H9 (cell line): ENCODE measurements at regions not wholly inside any gene's neighbourhood (a gene's known extent, or its start where the extent isn't known, plus 50 kb on each side); places are given as distances from the start of the nearest gene placed in this dataset.
A peak's percentile ranks its signal among the peaks of the same experiment; 100 is the strongest.

ENCODE experiments used
- DNase-seq: peaks from one replicate; pipeline ENCODE4 v3.0.0-alpha.2; 2017
- H2AFZ ChIP-seq: one replicate; pipeline ENCODE4 v1.6.1; 2013; ENCODE audit warnings: mild to moderate bottlenecking, low read length, control low read depth, moderate library complexity
- H2AK5ac ChIP-seq: 2 replicates; pipeline ENCODE4 v1.6.1; 2013; ENCODE audit warnings: low read length, control low read depth, mixed read lengths; ENCODE audit not compliant: insufficient read length
- H2BK120ac ChIP-seq: one replicate; pipeline ENCODE4 v1.6.1; 2013; ENCODE audit warnings: low read depth, mild to moderate bottlenecking, low read length, control low read depth, inconsistent platforms; ENCODE audit not compliant: poor library complexity, severe bottlenecking
- H2BK12ac ChIP-seq: 2 replicates; pipeline ENCODE4 v1.6.1; 2013; ENCODE audit warnings: low read length, control low read depth, mixed read lengths, low read depth; ENCODE audit not compliant: insufficient read length
- H2BK15ac ChIP-seq: 2 replicates; pipeline ENCODE4 v1.6.1; 2013; ENCODE audit warnings: low read depth, low read length, control low read depth
- H2BK20ac ChIP-seq: one replicate; pipeline ENCODE4 v1.6.1; 2013; ENCODE audit warnings: low read depth, mild to moderate bottlenecking, low read length, control low read depth, inconsistent platforms; ENCODE audit not compliant: poor library complexity, severe bottlenecking
- H2BK5ac ChIP-seq: 2 replicates; pipeline ENCODE4 v1.6.1; 2013; ENCODE audit warnings: low read length, control low read depth, mixed read lengths; ENCODE audit not compliant: insufficient read length
- H3K14ac ChIP-seq: 2 replicates; pipeline ENCODE4 v1.6.1; 2013; ENCODE audit warnings: low read length, control low read depth; ENCODE audit not compliant: insufficient read depth
- H3K18ac ChIP-seq: 2 replicates; pipeline ENCODE4 v1.6.1; 2013; ENCODE audit warnings: low read depth, mild to moderate bottlenecking, mixed read lengths, low read length, control low read depth; ENCODE audit not compliant: insufficient read length
- H3K23ac ChIP-seq: 2 replicates; pipeline ENCODE4 v1.6.1; 2013; ENCODE audit warnings: low read length, control low read depth, mixed read lengths, low read depth; ENCODE audit not compliant: insufficient read length
- H3K23me2 ChIP-seq: 2 replicates; pipeline ENCODE4 v1.6.1; 2013; ENCODE audit warnings: low read depth, mild to moderate bottlenecking, mixed read lengths, low read length, control low read depth; ENCODE audit not compliant: insufficient read length, poor library complexity, severe bottlenecking
- H3K27ac ChIP-seq: 2 replicates; pipeline ENCODE4 v1.5.1; 2013; ENCODE audit warnings: low read length, control low read depth, mixed read lengths, low read depth; ENCODE audit not compliant: insufficient read length
- H3K27me3 ChIP-seq: 2 replicates; pipeline ENCODE4 v1.6.1; 2013; ENCODE audit warnings: low read length, control low read depth, inconsistent platforms; ENCODE audit not compliant: insufficient read depth
- H3K4ac ChIP-seq: 2 replicates; pipeline ENCODE4 v1.6.1; 2013; ENCODE audit warnings: low read depth, mild to moderate bottlenecking, control low read depth, inconsistent platforms, low read length, moderate library complexity
- H3K4me1 ChIP-seq: 2 replicates; pipeline ENCODE4 v1.6.1; 2013; ENCODE audit warnings: low read length, control low read depth, inconsistent platforms; ENCODE audit not compliant: insufficient read depth
- H3K4me2 ChIP-seq: 2 replicates; pipeline ENCODE4 v1.6.1; 2013; ENCODE audit warnings: low read length, control low read depth, mixed read lengths; ENCODE audit not compliant: insufficient read length, insufficient read depth
- H3K56ac ChIP-seq: 2 replicates; pipeline ENCODE4 v1.6.1; 2013; ENCODE audit warnings: low read depth, mild to moderate bottlenecking, mixed read lengths, low read length, control low read depth; ENCODE audit not compliant: insufficient read length
- H3K79me1 ChIP-seq: 2 replicates; pipeline ENCODE4 v1.6.1; 2013; ENCODE audit warnings: low read depth, mild to moderate bottlenecking, moderate library complexity, low read length, control low read depth, inconsistent platforms; ENCODE audit not compliant: insufficient read depth, poor library complexity, severe bottlenecking
- H3K79me2 ChIP-seq: 2 replicates; pipeline ENCODE4 v1.6.1; 2013; ENCODE audit warnings: low read length, control low read depth, inconsistent platforms; ENCODE audit not compliant: insufficient read depth
- H3K9ac ChIP-seq: 2 replicates; pipeline ENCODE4 v1.6.1; 2013; ENCODE audit warnings: low read length, control low read depth, mixed read lengths; ENCODE audit not compliant: insufficient read length; ENCODE audit errors: extremely low read depth
- H3K9me3 ChIP-seq: one replicate; pipeline ENCODE4 v1.6.1; 2013; ENCODE audit warnings: low read depth, low read length, inconsistent platforms; ENCODE audit not compliant: control insufficient read depth
- H3T11ph ChIP-seq: one replicate; pipeline ENCODE4 v1.6.1; 2013; ENCODE audit warnings: mild to moderate bottlenecking, low read length, control low read depth, inconsistent platforms
- H4K20me1 ChIP-seq: one replicate; pipeline ENCODE4 v1.6.1; 2013; ENCODE audit not compliant: control insufficient read depth, insufficient read length, insufficient read depth
- H4K5ac ChIP-seq: 2 replicates; pipeline ENCODE4 v1.6.1; 2013; ENCODE audit warnings: low read depth, mild to moderate bottlenecking, mixed read lengths, low read length, control low read depth; ENCODE audit not compliant: insufficient read length
- H4K8ac ChIP-seq: replicated peaks from 2 replicates; pipeline ENCODE4 v1.6.1; 2013; ENCODE audit warnings: low read length, control low read depth, mixed read lengths, low read depth; ENCODE audit not compliant: insufficient read length
- H4K91ac ChIP-seq: 2 replicates; pipeline ENCODE4 v1.6.1; 2013; ENCODE audit warnings: low read depth, mild to moderate bottlenecking, moderate library complexity, mixed read lengths, low read length, control low read depth; ENCODE audit not compliant: insufficient read length
- H3K27ac Mint-ChIP-seq, 3 experiments: 2 replicates in 2 of 3; 3 replicates in 1 of 3; pipeline ENCODE4 v1.8.0; 2020 to 2021; ENCODE audit warnings: mixed read lengths in 3 of 3, mild to moderate bottlenecking in 1 of 3, moderate library complexity in 1 of 3
- H3K27me3 Mint-ChIP-seq: 2 replicates; pipeline ENCODE4 v1.8.0; 2021; ENCODE audit warnings: low read depth, mild to moderate bottlenecking, moderate library complexity, mixed read lengths
- H3K36me3 Mint-ChIP-seq, 3 experiments: 2 replicates in 2 of 3; 3 replicates in 1 of 3; pipeline ENCODE4 v1.8.0; 2020 to 2021; ENCODE audit warnings: low read depth in 3 of 3, mixed read lengths in 3 of 3; ENCODE audit not compliant: insufficient read depth in 1 of 3
- H3K4me1 Mint-ChIP-seq, 2 experiments: 2 replicates each; pipeline ENCODE4 v1.8.0; 2020; ENCODE audit warnings: mixed read lengths in 2 of 2
- H3K4me3 Mint-ChIP-seq, 2 experiments: 2 replicates in 1 of 2; 3 replicates in 1 of 2; pipeline ENCODE4 v1.8.0; 2020 to 2021; ENCODE audit warnings: mild to moderate bottlenecking in 2 of 2, mixed read lengths in 2 of 2, moderate library complexity in 1 of 2
- H3K9me3 Mint-ChIP-seq, 2 experiments: 2 replicates in 1 of 2; 3 replicates in 1 of 2; pipeline ENCODE4 v1.8.0; 2020; ENCODE audit warnings: mild to moderate bottlenecking in 2 of 2, mixed read lengths in 2 of 2, moderate library complexity in 1 of 2
- CTCF ChIP-seq: fragments of 200-600 bp; sonication (generic); conservative IDR thresholded peaks from 3 replicates; pipeline ENCODE4 v1.8.0; 2021; ENCODE audit warnings: antibody characterized with exemption, mild to moderate bottlenecking
- WGBS: extraction: QIAGEN DNeasy Blood & Tissue Kit; methylation state at CpG from one replicate; pipeline ENCODE4 v1.1.7; 2013; ENCODE audit warnings: missing lambda C conversion rate, low lambda C conversion rate, mixed read lengths; ENCODE audit not compliant: insufficient read length; ENCODE audit errors: extremely low coverage; 5-methylcytosine and 5-hydroxymethylcytosine counted together

GRCh38 chr17:77318021-77318420, 177.3 kb downstream of the SEC14L1 start:
- Histone ChIP-seq H2BK5ac (no peak overlapping the region), H2BK12ac (no peak overlapping the region), H3K79me1 (peaks cover 3% of the 10 kb centered on the region), H3K27me3 (no peaks in the 10 kb centered on the region), H3K9me3 (no peaks in the 10 kb centered on the region), H2AFZ (no peak overlapping the region), H3K23me2 (no peaks in the 10 kb centered on the region), H3K23ac (no peak overlapping the region), H3K4me2 (no peak overlapping the region), H2BK120ac (no peak overlapping the region), H3K27ac (no peak overlapping the region), H2BK15ac (no peak overlapping the region), H3K18ac (no peak overlapping the region), H2BK20ac (no peak overlapping the region), H3K4me1 (peaks cover 4% of the 10 kb centered on the region; the same call in 1 of the 2 replicates), H3T11ph (no peak overlapping the region), H3K56ac (no peak overlapping the region), H4K91ac (no peak overlapping the region), H3K9ac (no peak overlapping the region), H2AK5ac (no peak overlapping the region), H4K20me1 (no peaks in the 10 kb centered on the region), H3K79me2 (0 out of 2 replicates have a peak, but pooled peaks cover 1% of the 10 kb centered on the region), H4K8ac (no peak overlapping the region), H3K14ac (no peak overlapping the region), H3K4ac (no peak overlapping the region), H4K5ac (no peak overlapping the region)
- Mint-ChIP-seq H3K27ac (peak overlapping the region in 2 of 3 experiments; percentile 49 to 85; a peak in 2 of 7 replicates), H3K27me3 (peaks cover 1% of the 10 kb centered on the region; the same call in 1 of the 2 replicates), H3K36me3 (peaks cover 0 to 10% (median 0%) of the 10 kb centered on the region in 3 experiments; a peak in 2 of 7 replicates), H3K4me1 (peaks cover 34 to 59% of the 10 kb centered on the region in 2 experiments), H3K9me3 (no peaks in the 10 kb centered on the region; a peak in 1 of 5 replicates), H3K4me3 (no peak overlapping the region)
- no peak for TF ChIP-seq CTCF
- DNase-seq, result no peak
- no CpG with 5 or more reads among the region's 7 CpGs for WGBS
